Astrocyte (in vitro differentiated cells and primary cell): ENCODE measurements at regions not wholly inside any gene's neighbourhood (a gene's known extent, or its start where the extent isn't known, plus 50 kb on each side); places are given as distances from the start of the nearest gene placed in this dataset.

Experiments used
- EZH2 ChIP-seq: IDR thresholded peaks from 2 replicates; pipeline ENCODE4 v1.6.1; 2012; ENCODE audit warnings: mild to moderate bottlenecking, low read length, inconsistent platforms; ENCODE audit not compliant: insufficient read depth
- TF ChIP-seq, protein P1 (sequence below): IDR thresholded peaks from 2 replicates; pipeline ENCODE4 v1.5.1; 2011; ENCODE audit warnings: low read depth, mild to moderate bottlenecking, inconsistent platforms, low read length, moderate library complexity; ENCODE audit not compliant: insufficient read depth

DNA sequence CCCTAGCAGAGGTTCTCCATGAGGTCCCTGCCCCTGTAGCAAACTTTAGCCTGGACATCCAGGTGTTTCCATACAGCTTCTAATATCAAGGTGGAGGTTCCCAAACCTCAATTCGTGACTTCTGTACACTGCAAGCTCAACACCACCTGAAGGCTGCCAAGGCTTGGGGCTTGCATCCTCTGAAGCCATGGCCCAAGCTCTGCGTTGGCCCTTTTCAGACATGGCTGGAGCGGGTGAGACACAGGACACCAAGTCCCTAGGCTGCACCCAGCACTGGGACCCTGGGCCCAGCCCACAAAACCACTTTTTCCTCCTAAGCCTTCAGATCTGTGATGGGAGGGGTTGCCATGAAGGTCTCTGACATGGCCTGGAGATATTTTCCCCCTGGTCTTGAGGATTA is 1292.0 kb downstream of the CDH8 start:
- TF ChIP-seq, protein P1, sequence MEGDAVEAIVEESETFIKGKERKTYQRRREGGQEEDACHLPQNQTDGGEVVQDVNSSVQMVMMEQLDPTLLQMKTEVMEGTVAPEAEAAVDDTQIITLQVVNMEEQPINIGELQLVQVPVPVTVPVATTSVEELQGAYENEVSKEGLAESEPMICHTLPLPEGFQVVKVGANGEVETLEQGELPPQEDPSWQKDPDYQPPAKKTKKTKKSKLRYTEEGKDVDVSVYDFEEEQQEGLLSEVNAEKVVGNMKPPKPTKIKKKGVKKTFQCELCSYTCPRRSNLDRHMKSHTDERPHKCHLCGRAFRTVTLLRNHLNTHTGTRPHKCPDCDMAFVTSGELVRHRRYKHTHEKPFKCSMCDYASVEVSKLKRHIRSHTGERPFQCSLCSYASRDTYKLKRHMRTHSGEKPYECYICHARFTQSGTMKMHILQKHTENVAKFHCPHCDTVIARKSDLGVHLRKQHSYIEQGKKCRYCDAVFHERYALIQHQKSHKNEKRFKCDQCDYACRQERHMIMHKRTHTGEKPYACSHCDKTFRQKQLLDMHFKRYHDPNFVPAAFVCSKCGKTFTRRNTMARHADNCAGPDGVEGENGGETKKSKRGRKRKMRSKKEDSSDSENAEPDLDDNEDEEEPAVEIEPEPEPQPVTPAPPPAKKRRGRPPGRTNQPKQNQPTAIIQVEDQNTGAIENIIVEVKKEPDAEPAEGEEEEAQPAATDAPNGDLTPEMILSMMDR: no peak
- TF ChIP-seq EZH2: no peak
